HG02610 (cell line): ENCODE measurements at regions not wholly inside any gene's neighbourhood (a gene's known extent, or its start where the extent isn't known, plus 50 kb on each side); places are given as distances from the start of the nearest gene placed in this dataset.
"Not testable (repeated sequence)": the region's sequence is repeated elsewhere in the genome, so short reads cannot be mapped to it uniquely, and the experiment has no call there.

ENCODE experiments used
- ATAC-seq: cut with Tn5 transposase; IDR thresholded peaks from one replicate; pipeline ENCODE4 v1.9.1; 2021; ENCODE audit warnings: mild to moderate bottlenecking, moderate library complexity; ENCODE audit not compliant: unreplicated experiment

DNA sequence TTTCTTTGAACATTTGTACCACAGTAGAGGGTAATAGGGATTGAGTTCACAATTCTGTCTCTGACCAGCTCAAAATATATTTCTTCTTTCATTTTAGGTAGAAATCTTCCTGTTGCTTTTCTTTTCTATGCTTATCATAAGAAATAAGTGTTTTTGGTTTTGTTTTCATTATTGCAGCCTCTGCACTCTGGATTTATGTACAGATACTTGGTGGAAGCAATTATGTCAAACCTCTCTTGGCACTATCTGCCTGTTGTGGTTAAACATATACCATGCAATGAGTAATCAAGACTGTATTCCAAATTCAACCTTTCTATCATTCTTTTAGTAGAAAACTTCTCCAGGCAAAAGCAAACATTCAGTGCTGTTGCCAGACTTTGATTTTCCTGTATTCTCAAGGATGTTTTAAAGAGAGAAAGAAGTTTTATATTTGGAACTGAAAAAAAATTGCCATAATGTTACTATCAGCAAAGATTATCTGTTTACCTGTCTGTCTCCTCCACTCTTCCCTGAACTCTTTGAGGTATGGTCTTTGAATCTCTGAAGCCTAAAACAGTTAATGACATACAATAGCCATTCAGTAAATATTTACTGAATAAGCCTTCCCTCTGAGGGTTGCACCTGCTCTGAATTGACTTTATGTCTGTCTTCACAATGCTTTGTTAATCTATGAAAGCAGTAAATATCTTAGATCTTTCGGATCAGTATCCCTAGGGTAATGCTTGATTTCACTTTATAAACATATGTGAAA lies 612.5 kb upstream of the PRR20A start:
- no peak for ATAC-seq

DNA sequence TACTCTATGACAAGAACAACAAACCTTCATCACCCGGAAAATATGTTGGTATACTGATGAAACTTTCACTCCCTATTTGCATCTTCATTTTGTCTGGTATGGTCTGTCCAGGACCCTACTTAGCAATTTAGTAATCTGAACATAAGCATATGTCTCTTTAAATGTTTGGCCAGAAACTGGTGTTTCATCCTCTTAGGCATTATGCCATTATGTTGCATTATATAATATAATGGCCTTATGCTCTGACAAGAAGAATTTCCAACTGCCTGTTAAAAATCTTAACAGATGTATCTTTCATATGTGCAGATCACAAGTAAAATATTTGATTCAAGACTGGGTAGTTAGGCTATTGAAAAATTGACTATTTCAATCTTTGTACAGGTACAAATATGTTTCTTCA lies 610.6 kb upstream of the PRR20A start:
- no peak for ATAC-seq

DNA sequence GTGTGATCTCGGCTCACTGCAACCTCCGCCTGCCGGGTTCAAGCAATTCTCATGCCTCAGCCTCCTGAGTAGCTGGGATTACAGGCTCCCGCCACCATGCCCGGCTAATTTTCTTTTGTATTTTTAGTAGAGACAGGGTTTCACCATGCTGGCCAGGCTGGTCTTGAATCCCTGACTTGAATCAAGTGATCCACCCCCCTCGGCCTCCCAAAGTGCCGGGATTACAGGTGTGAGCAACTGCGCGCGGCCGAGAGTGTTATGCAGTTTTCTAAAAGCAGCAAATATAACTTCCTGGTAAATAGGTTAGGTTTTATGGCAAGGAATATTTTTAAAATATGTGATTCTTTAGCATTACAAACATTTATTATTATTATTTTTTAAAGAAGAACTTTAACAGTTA lies 592.8 kb upstream of the PRR20A start:
- ATAC-seq, result not testable (repeated sequence)

DNA sequence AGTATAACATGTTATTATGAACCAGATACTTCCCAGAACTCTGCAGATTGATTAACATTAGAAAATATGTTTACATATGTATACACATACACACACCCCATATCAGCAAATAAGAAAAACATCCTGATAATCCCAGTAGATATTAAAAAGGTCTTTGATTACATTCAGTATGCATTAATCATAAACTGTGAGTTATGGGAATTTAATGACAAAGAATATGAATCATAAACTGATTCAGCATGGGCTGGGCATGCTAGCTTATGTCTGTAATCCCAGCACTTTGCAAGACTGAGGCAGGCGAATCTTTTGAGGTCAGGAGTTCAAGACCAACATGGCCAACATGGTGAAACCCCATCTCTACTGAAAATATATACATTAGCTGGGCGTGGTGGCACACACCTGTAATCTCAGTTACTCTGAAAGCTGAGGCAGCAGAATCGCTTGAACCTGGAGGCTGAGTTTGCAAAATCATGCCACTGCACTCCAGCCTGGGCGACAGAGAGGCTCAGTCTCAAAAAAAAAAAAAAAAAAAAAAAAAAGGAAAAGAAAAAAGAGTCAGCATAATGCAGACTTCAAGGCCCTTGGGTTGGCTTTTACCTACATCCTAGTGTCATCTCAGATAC lies 581.9 kb upstream of the PRR20A start:
- no peak for ATAC-seq

DNA sequence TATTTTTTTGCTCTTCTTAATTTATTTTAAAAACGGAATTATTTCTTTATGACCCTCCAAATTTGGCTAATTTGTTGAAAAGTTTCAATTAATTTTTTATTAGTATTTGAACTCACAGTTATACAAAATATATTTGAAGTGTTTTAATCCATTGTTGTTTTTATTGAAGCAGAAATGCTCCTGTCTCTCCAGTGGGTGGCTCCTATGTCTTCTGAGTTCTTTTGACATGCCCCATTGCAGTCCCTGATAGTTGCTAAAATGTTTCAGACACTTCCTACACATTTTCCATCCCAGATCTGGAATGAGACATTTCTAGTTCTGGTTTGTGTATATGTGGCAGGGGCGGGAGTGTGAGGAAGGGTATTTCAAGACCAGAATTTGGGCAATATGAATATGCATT lies 579.4 kb upstream of the PRR20A start:
- ATAC-seq, result no peak

DNA sequence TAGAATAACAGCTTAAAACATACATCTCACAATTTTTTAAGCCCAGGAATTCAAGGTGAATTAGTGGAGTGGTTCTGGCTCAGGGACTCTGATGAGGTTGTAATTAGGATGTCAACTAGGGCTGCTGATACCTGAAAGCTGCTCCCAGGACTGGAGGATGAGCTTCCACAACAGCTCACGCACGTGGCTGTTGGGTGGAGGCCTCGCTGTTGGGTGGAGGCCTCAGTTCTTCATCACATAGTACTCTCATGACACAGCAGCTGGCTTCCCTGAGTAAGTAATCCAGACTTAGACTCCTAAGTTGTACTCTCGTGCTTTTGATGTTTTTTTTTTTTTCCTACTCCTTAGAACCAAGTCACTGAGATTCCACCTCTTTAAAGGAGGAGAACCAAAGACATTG lies 577.1 kb upstream of the PRR20A start:
- no peak for ATAC-seq

DNA sequence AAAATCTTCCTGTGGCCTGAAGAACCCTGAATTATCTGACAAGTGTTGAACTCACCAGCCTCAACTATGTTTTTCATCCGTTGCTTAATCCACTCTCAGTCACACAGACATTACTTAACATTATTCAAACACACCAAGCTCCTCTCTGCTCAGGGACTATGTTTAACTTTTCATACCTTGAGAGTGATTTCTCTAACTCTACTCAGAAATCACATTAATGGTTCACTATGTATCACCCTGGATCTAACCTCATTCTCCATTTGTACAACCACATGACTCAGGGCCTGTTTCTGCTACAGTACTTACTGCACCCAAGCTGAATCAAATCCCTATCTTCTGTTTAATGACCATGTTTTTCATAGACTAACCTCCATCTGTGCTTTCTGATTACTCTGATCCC lies 553.7 kb upstream of the PRR20A start:
- ATAC-seq, result no peak

DNA sequence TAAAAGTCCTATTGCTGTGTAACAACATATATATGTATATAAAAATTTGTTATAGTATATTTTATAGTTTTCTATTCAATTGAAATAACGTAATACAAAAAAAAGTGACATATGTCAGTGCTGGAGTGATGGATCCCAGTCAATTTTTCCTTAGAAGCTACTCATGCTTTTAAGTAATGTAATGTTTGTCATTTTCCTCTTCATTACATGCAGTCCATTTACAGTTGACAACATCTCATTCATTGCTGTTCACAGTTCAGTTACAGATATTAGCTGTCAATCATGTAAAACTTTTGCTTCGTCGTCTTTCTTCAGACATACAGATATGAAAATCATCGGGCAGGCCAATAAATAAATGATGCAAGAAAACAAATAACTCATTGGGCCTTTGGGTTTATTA lies 525.1 kb upstream of the PRR20A start:
- ATAC-seq, result no peak

DNA sequence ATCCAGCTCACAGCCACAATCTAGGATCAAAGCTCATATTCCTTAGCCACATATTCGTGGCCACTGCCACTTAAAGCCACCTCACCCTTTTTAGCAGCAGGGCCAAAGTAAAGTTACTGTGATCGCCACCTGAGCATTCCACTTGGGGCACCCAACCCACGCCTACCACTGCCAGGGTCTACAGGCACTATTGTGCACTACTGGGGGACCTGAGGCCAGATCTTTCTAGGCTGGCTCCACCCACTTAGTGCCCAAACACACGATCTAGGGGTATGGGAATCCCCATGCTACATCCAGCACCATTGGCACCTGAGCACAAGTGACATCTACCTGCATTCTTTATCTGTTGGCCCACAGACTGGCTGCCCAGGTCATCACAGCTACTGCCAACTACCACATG lies 517.9 kb upstream of the PRR20A start:
- no peak for ATAC-seq

DNA sequence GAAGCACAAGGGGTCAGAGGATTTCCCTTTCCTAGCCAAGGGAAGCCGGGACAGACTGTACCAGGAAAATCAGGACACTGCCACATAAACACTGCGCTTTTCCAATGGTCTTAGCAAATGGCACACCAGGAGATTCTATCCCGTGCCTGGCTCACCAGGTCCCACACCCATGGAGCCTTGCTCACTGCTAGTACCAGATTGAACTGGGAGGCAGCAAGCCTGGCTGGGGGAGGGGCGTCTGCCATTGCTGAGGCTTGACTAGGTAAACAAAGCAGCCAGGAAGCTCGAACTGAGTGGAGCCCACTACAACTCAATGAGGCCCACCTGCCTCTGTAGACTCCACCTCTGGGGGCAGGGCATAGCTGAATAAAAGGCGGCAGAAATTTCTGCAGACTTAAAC lies 511.8 kb upstream of the PRR20A start:
- not testable (repeated sequence) for ATAC-seq

DNA sequence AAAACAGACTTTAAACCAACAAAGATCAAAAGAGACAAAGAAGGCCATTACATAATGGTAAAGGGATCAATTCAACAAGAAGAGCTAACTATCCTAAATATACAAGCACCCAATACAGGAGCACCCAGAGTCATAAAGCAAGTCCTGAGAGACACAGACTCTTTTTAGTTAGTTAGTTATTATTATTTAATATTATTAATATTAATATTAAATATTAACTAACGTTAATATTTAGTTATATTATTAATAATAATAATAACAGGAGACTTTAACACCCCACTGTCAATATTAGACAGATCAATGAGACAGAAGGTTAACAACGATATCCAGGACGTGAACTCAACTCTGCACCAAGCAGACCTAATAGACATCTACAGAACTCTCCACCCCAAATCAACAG lies 509.7 kb upstream of the PRR20A start:
- ATAC-seq, result not testable (repeated sequence)

DNA sequence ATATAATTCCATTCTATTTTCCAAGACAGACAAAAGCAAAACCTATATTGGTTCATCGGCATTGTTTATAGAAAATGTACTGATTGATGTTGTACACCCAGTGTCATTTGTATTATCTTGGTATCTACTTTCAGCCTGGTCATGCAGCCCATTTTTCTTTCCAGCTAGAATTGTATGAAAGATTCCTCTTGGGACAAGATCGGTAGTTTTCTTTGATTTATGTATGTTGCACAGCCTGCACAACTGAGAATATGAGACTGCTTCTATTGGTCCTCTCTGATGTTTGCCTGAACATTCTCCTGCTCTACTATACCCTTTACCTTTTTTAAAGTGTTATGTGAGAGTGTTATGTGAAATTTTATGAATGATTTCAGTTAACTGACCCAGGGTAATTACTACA lies 487.7 kb upstream of the PRR20A start:
- no peak for ATAC-seq

DNA sequence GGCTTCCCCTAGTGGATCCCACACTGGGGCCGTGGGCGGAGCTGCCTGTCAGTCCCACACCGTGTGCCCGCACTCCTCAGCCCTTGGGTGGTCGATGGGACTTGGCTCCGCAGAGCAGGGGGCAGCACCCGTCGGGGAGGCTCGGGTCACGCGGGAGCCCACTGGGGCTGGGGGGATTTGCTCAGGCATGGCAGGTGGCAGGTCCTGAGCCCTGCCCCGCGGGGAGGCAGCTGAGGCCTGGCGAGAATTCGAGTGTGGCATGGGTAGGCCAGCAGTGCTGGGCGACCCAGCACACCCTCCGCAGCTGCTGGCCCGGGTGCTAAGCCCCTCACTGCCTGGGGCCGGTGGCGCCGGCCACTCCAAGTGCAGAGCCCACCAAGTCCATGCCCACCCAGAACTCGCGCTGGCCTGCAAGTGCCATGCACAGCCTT lies 481.7 kb upstream of the PRR20A start:
- no peak for ATAC-seq

DNA sequence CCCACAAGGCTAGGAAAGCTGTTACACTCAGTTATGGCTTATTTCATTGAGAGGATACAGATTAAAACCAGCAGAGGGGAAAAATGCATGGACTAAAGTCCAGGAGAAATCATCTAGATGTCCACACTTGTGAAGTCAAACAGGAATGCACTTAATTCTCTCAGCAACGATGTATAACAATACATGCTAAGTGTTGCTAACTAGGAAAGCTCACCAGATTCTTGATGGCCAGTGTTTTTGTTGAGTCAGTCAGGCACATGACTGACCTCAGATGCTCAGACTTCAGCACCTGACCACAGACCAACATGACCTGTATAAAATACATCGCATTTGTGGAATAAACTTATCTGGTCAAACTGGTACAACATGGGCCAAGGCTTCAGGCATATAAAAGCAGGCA lies 470.2 kb upstream of the PRR20A start:
- ATAC-seq, result no peak

DNA sequence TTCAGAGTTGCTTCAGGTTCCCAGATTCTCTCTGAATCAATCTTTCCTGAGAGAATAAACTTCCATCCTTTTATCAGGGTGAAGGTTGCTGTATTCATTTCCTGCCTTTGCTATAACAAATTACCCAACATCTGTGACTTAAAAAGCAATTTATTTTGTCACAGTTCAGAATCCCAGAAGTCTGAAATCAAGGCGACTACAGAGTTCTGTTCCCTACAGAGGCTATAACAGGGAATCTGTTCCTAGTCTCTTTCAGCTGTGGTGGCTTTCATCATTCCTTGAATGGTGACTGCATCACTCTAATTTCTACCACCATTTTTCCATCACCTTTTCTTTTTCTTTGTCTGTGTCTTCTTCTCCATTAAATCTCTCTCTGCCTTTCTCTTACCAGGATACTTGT lies 459.3 kb upstream of the PRR20A start:
- no peak for ATAC-seq

DNA sequence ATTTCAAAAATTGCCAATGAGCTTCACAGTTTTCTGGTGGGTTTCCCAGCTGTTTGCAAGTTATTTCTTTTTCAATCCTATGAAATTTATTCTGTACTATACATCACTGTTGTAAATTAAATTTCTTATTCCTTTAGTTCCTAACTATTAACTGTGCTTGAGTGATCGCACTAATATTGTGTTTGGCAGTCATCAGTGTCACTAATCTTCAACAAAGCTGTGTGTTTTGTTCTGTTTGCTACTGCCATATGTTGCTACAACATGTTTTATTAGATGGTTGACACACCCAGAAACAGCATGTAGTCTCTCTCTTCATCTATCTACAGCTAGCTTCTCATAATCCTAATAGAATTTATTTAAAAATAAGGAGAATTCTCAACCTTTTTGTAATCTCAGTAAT lies 453.6 kb upstream of the PRR20A start:
- no peak for ATAC-seq

DNA sequence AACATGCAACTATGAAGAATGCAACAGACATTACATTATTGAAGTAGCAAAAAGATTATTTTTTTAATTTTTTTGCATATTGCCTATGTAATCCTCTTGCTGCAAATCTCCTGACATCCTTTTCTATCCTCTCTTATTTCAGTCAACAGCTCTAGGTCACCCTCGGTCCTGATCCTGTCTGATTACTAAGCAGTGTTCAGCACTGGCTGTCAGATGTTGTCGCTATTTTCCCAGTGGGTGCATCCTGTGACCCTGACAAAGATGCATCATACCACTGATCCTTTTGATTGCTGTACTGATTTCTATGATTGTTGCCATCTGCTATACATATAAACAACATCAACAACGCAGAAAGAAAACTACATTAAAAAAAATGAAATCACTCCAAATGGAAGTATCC lies 443.7 kb upstream of the PRR20A start:
- no peak for ATAC-seq

DNA sequence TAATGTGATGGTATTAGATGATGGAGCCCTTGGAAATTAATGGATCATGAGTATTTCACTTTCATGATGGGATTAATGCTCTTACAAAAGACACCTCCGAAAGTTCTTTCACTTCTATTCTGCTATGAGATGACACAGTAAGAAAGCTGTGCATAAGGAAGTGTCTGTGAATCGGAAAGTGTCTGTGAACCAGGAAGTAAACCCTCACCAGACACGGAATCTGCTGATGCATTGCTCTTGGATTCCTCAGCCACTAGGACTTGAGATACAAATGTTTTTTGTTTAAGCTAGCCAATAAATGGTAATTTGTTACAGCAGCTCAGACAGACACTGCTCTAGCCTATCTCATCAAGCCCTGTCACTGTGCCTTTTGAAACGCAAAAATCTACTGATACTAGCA lies 440.4 kb upstream of the PRR20A start:
- ATAC-seq, result no peak

DNA sequence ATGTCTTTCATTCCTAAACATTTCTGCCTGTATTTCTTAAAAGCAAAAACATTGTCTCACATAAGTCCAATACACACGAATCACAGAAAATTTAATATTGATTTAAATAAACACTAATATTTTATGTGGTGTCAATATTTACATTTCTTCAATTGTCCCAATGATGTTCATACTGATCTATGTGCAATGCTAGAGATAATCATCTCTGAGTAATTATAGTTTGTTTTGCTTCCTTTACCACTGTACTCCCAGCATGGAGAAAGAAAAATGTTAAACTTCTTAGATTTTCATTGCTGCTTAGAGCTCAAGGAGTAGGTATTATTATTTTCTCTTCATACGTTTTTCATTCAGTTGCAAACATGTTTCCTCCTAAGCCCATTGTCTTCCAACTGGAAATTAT lies 434.2 kb upstream of the PRR20A start:
- ATAC-seq, result no peak

DNA sequence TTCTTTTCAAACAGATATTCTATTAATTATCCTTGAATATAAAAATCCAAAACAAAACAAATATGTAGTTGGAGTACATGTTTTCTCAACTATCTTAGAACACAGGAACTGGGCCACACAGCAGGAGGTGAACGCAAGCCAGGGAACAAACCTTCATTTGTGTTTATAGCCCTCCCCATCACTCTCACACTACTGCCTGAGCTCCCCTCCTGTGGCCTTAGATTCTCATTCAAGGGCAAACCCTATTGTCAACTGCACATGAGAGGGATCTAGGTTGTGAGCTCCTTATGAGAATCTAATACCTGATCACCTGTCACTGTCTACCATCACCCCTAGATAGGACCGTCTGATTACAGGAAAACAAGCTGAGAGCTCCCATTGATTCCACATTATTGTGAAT lies 427.1 kb upstream of the PRR20A start:
- ATAC-seq, result no peak

DNA sequence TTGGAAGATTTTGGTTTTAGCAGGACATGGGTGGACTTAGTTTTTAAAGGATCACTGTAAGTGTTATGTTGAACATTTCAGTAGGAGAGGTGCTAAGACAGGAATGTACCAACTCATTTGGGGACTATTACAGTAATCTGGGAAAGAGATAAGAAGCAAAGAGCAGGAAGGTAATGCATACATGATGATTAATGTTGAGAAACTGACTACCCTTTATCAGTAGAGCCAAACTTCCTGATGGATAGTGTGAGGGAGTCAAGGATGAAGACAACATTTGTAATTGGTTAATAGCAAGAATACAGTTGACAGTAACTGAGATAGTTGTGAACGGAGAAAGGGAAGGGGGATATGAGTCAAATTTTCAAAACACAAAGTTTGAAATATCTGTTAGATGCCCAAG lies 421.9 kb upstream of the PRR20A start:
- no peak for ATAC-seq

DNA sequence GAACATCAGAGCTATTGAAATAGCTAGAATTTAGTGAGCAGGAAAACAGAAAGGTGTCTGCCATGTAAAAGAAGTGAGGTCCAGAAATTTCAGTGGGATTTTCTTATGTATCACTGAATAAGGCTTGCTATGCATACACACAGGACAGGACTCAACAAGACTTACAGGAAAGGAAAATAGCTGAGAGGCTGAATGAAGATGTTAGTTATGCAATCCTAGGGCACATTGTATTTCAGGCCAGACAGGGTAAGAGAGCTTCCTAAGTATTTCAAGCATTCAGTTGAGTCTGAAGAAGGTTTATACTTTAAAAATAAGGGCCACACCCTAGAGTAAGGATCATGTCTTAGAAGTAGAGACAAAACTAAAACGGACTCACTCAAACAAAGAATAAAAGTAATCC lies 419.9 kb upstream of the PRR20A start:
- ATAC-seq, result no peak

DNA sequence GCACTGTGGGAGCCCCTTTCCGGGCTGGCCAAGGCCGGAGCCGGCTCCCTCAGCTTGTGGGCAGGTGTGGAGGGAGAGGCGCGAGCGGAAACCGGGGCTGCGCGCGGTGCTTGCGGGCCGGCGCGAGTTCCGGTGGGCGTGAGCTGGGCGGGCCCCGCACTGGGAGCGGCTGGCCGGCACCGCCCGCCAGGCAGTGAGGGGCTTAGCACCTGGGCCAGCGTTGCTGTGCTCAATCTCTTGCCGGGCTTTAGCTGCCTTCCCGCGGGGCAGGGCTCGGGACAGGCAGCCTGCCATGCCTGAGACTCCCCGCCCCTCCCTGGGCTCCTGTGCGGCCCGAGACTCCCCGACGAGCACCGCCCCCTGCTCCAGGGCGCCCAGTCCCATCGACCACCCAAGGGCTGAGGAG lies 405.2 kb upstream of the PRR20A start:
- ATAC-seq, result no peak
